ENCODE measurements at regions not wholly inside any gene's neighbourhood (a gene's known extent, or its start where the extent isn't known, plus 50 kb on each side); places are given as distances from the start of the nearest gene placed in this dataset.
"Not testable (repeated sequence)": the region's sequence is repeated elsewhere in the genome, so short reads cannot be mapped to it uniquely, and the experiment has no call there.

GRCh38 chr15:84164423-84165292 lies 70.9 kb upstream of the GOLGA6L4 start:
- not testable (repeated sequence) for H3K4me3 ChIP-seq (ENCODE audit: low read length); H3K36me3 ChIP-seq (ENCODE audit: control insufficient read depth, insufficient read depth, low read length); H3K4me1 ChIP-seq (ENCODE audit: control insufficient read depth, insufficient read depth, low read length); DNase-seq (ENCODE audit: low read depth, low spot score); H3K9me3 ChIP-seq (ENCODE audit: control insufficient read depth, insufficient read depth, low read length); H3K27ac ChIP-seq (ENCODE audit: low read length); H3K27me3 ChIP-seq (ENCODE audit: control insufficient read depth, insufficient read depth, low read length)
- WGBS (ENCODE audit: insufficient coverage, insufficient read length): no CpG with 5 or more reads among the region's 8 CpGs

- not testable (repeated sequence) for H3K27me3 ChIP-seq (ENCODE audit: control insufficient read depth, insufficient read depth, low read length); H3K27ac ChIP-seq (ENCODE audit: low read length); H3K4me3 ChIP-seq (ENCODE audit: low read length); H3K9me3 ChIP-seq (ENCODE audit: control insufficient read depth, insufficient read depth, low read length); DNase-seq (ENCODE audit: low read depth, low spot score); H3K36me3 ChIP-seq (ENCODE audit: control insufficient read depth, insufficient read depth, low read length); H3K4me1 ChIP-seq (ENCODE audit: control insufficient read depth, insufficient read depth, low read length)
- no CpG with 5 or more reads among the region's 19 CpGs for WGBS (ENCODE audit: insufficient coverage, insufficient read length)
Observed at GRCh38 chr15:84170029-84170428, 65.5 kb upstream of the GOLGA6L4 start.

- not testable (repeated sequence) for H3K27me3 ChIP-seq (ENCODE audit: control insufficient read depth, insufficient read depth, low read length); H3K4me1 ChIP-seq (ENCODE audit: control insufficient read depth, insufficient read depth, low read length); H3K27ac ChIP-seq (ENCODE audit: low read length); H3K4me3 ChIP-seq (ENCODE audit: low read length); DNase-seq (ENCODE audit: low read depth, low spot score); H3K36me3 ChIP-seq (ENCODE audit: control insufficient read depth, insufficient read depth, low read length); H3K9me3 ChIP-seq (ENCODE audit: control insufficient read depth, insufficient read depth, low read length)
- no CpG with 5 or more reads among the region's 22 CpGs for WGBS (ENCODE audit: insufficient coverage, insufficient read length)
Observed at GRCh38 chr15:84173231-84173610, 62.4 kb upstream of the GOLGA6L4 start.

All from iPS DF 6.9 (cell line).